ENCODE measurements at regions not wholly inside any gene's neighbourhood (a gene's known extent, or its start where the extent isn't known, plus 50 kb on each side); places are given as distances from the start of the nearest gene placed in this dataset.

DNA sequence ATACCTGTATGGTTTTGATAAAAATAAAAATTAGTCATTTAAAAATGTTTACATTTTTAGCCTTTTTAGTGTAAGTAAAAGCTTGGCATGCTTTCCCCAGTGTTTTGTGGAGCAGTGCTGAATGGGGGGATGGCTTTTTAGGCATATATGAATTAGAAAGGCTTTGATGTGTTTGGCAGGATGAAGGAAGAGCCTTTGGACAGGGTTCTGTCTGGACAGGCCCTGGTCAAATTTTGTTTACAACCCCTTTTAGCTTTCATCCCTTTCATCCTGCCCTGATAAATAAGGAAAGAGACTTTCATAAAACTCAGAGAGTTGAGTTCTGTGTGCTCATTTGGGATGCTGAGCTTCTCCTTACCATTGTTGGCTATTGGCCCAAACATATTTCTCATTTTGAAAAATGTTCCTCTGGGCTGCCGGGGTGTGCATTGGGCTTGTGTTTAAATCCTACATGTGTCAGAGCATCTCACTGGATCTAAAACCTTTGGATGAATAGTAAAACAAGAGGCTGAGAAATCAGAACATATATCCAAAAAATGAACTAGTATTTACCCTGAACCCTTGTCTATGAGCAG lies 68.1 kb upstream of the PHYHIPL start:
- no peaks in the 10 kb centered on the region for H3K27me3 ChIP-seq
- DNase-seq (ENCODE audit: low spot score in 2 of 2) = no peak

DNA sequence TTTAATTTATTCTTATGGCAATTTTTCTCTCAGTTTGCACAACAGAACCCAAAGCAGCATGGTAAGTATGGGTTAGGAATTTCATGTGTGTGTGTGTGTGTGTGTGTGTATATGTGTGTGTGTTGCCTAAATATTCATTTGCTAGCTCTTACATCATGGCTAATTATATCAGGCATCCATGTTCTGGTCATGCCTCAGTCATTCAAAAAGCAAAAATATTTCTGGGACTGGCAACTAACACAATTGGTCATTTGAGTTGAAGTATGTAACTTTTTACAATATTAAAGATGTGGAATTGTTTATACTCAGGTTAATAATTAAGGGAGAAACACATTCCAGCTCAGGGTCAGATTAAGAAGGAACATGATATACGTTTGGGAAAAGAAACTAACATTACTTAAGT lies 67.6 kb upstream of the PHYHIPL start:
- DNase-seq (ENCODE audit: low spot score in 2 of 2) = no peak
- Histone ChIP-seq H3K27me3 (no peaks in the 10 kb centered on the region), H3K27ac (no peak overlapping the region), H3K9me3 (no peaks in the 10 kb centered on the region), H3K4me1 (no peaks in the 10 kb centered on the region), H3K36me3 (no peaks in the 10 kb centered on the region), H3K4me3 (no peak overlapping the region)
- TF ChIP-seq, protein P1, sequence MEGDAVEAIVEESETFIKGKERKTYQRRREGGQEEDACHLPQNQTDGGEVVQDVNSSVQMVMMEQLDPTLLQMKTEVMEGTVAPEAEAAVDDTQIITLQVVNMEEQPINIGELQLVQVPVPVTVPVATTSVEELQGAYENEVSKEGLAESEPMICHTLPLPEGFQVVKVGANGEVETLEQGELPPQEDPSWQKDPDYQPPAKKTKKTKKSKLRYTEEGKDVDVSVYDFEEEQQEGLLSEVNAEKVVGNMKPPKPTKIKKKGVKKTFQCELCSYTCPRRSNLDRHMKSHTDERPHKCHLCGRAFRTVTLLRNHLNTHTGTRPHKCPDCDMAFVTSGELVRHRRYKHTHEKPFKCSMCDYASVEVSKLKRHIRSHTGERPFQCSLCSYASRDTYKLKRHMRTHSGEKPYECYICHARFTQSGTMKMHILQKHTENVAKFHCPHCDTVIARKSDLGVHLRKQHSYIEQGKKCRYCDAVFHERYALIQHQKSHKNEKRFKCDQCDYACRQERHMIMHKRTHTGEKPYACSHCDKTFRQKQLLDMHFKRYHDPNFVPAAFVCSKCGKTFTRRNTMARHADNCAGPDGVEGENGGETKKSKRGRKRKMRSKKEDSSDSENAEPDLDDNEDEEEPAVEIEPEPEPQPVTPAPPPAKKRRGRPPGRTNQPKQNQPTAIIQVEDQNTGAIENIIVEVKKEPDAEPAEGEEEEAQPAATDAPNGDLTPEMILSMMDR (IDR thresholded peaks at IDR 0.05) = no peak
- TF ChIP-seq POLR2A (IDR thresholded peaks at IDR 0.05) = no peak
- no peak for TF ChIP-seq POLR2AphosphoS5 (IDR thresholded peaks at IDR 0.05)
- no peak for TF ChIP-seq EP300 (IDR thresholded peaks at IDR 0.05)
- 70% methylated on average over 1 of the region's 1 CpG for WGBS

More for the DNA sequence above, 68.1 kb upstream of the PHYHIPL start:
- no peaks in the 10 kb centered on the region for H3K9me3 ChIP-seq
- no peak for TF ChIP-seq EP300 (IDR thresholded peaks at IDR 0.05)
- WGBS = 62% methylated on average over 1 of the region's 1 CpG
- no peak overlapping the region for H3K27ac ChIP-seq
- H3K4me3 ChIP-seq = no peak overlapping the region
- no peaks in the 10 kb centered on the region for H3K4me1 ChIP-seq
- H3K36me3 ChIP-seq = no peaks in the 10 kb centered on the region

DNA sequence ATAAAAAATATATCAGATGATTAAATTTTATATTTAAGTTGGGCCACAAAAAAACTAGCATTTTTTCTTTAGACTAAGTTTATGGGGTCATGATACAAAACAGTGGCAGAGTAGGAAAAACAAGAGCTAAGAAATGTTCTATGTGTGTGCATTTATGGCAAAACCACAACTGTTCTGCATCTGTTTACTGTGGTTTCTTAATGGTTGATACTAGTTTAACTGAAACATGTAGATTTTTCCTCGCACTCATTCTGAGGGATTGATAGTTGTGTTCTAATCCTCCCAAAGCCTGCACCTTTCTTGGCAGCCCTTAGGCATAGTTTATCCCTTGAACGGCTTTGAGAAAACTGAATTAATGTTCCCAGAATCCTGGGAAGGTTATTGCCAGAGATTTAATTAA lies 66.6 kb upstream of the PHYHIPL start:
- TF ChIP-seq POLR2A (IDR thresholded peaks at IDR 0.05) (no peak), POLR2AphosphoS5 (IDR thresholded peaks at IDR 0.05) (no peak), EP300 (IDR thresholded peaks at IDR 0.05) (no peak)
- TF ChIP-seq, protein P1 (IDR thresholded peaks at IDR 0.05) = no peak

DNA sequence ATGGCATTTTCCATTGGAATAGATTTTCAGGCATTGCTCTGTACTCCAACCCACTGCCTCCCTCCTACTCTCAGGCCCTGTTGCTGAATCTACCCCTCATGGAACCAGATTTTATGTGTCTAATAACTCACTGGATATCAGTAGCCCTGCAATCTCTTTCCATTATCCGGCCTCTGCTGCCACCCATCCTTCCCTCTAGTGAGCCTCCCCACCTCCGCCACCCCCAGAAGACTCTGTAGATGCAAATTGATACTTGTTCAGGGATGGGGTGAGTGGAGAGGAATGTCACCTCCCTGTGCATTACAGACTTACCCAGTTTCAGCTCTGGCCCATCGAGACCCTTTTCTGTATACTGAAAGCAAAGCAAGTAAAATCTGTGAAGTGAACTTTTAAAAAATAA lies 52.3 kb upstream of the PHYHIPL start:
- no peak for DNase-seq (ENCODE audit: low spot score in 2 of 2)
- no peak for TF ChIP-seq POLR2AphosphoS5 (IDR thresholded peaks at IDR 0.05)
- 93% methylated on average over 3 of the region's 3 CpGs for WGBS

More for the DNA sequence above, 66.6 kb upstream of the PHYHIPL start:
- Histone ChIP-seq H3K4me3 (no peak overlapping the region), H3K27ac (no peak overlapping the region), H3K4me1 (no peaks in the 10 kb centered on the region), H3K36me3 (no peaks in the 10 kb centered on the region), H3K27me3 (no peaks in the 10 kb centered on the region), H3K9me3 (no peaks in the 10 kb centered on the region)
- 41% methylated on average over 2 of the region's 2 CpGs for WGBS
- DNase-seq (ENCODE audit: low spot score in 2 of 2) = no peak

DNA sequence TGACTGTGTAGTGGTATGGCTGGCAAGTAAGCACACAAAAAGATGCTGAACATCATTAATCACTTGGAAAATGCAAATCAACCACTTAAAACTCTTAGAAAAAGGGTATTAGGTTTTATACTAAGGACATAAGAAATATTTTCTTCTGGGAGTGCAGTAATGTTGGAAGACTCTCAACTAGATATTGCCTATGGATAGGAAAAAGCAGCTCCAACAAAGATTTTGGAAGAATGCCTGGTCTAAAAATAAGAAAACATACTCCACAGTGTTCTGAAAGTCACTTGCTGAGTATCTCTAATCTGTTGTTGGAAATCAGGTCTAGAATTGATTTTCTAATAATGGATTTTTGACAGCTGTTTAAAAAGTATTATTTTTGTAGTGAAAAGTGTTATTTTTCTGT lies 50.8 kb upstream of the PHYHIPL start:
- TF ChIP-seq POLR2A (IDR thresholded peaks at IDR 0.05) (no peak), POLR2AphosphoS5 (IDR thresholded peaks at IDR 0.05) (no peak), EP300 (IDR thresholded peaks at IDR 0.05) (no peak)
- TF ChIP-seq, protein P1 (IDR thresholded peaks at IDR 0.05) = no peak
- no peaks in the 10 kb centered on the region for H3K9me3 ChIP-seq
- H3K4me3 ChIP-seq = no peak overlapping the region
- no peaks in the 10 kb centered on the region for H3K36me3 ChIP-seq
- no peaks in the 10 kb centered on the region for H3K27me3 ChIP-seq
- H3K27ac ChIP-seq = no peak overlapping the region
- no peak for DNase-seq (ENCODE audit: low spot score in 2 of 2)
- H3K4me1 ChIP-seq = no peaks in the 10 kb centered on the region

More for the DNA sequence above, 52.3 kb upstream of the PHYHIPL start:
- H3K27me3 ChIP-seq = no peaks in the 10 kb centered on the region
- no peaks in the 10 kb centered on the region for H3K4me1 ChIP-seq
- H3K4me3 ChIP-seq = no peak overlapping the region
- peaks cover 1% of the 10 kb centered on the region for H3K9me3 ChIP-seq
- H3K27ac ChIP-seq = no peak overlapping the region
- no peaks in the 10 kb centered on the region for H3K36me3 ChIP-seq

DNA sequence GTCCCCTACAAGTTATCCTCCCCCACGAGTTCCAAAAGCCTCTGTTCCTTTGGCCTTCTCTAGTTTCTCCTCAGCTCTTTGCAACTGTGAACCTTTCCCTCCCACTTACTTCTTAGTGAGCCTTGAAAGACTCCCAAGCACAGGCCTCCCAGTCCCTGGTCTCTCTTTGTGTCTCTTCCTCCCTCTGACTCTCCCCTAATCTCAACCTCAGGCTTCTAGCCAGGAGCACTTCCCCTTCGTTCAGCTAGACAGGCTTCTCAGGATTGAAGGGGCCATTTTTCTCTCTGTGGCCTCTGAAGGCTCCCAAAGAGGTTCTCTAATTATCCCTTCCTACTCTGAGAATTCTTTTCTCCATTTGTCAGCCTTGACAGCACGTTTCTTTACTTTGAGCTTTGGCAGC lies 50.2 kb upstream of the PHYHIPL start:
- Histone ChIP-seq H3K4me1 (no peaks in the 10 kb centered on the region), H3K27ac (no peak overlapping the region), H3K9me3 (no peaks in the 10 kb centered on the region), H3K36me3 (no peaks in the 10 kb centered on the region), H3K27me3 (no peaks in the 10 kb centered on the region), H3K4me3 (no peak overlapping the region)
- 51% methylated on average over 3 of the region's 3 CpGs for WGBS
- DNase-seq (ENCODE audit: low spot score in 2 of 2) = no peak
- TF ChIP-seq POLR2AphosphoS5 (IDR thresholded peaks at IDR 0.05) = no peak
- no peak for TF ChIP-seq POLR2A (IDR thresholded peaks at IDR 0.05)
- no peak for TF ChIP-seq EP300 (IDR thresholded peaks at IDR 0.05)

Data from suprapubic skin (tissue), 4 donors.